ENCODE measurements at regions not wholly inside any gene's neighbourhood (a gene's known extent, or its start where the extent isn't known, plus 50 kb on each side); places are given as distances from the start of the nearest gene placed in this dataset.

- TF ChIP-seq, protein P1, sequence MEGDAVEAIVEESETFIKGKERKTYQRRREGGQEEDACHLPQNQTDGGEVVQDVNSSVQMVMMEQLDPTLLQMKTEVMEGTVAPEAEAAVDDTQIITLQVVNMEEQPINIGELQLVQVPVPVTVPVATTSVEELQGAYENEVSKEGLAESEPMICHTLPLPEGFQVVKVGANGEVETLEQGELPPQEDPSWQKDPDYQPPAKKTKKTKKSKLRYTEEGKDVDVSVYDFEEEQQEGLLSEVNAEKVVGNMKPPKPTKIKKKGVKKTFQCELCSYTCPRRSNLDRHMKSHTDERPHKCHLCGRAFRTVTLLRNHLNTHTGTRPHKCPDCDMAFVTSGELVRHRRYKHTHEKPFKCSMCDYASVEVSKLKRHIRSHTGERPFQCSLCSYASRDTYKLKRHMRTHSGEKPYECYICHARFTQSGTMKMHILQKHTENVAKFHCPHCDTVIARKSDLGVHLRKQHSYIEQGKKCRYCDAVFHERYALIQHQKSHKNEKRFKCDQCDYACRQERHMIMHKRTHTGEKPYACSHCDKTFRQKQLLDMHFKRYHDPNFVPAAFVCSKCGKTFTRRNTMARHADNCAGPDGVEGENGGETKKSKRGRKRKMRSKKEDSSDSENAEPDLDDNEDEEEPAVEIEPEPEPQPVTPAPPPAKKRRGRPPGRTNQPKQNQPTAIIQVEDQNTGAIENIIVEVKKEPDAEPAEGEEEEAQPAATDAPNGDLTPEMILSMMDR (IDR thresholded peaks at IDR 0.05; ENCODE audit: low read length), result no peak
- TF ChIP-seq EZH2 (optimal IDR thresholded peaks at IDR 0.05; ENCODE audit: low read depth, low read length) (no peak), EZH2phosphoT487 (IDR thresholded peaks at IDR 0.05; ENCODE audit: low read length) (no peak)
These were observed 113.7 kb downstream of the CDCA7 start for GRCh38 chr2:173468266-173468793.
